Right lobe of liver (tissue), 6 donors: ENCODE measurements at regions not wholly inside any gene's neighbourhood (a gene's known extent, or its start where the extent isn't known, plus 50 kb on each side); places are given as distances from the start of the nearest gene placed in this dataset.

ENCODE experiments used
- ATAC-seq, 4 donors: fragments of 200-7000 bp; cut with Tn5 transposase; one replicate each; pipeline ENCODE4 v1.9.1; 2020; ENCODE audit warnings: mild to moderate bottlenecking in 4 of 4, moderate library complexity in 4 of 4
- DNase-seq, 3 donors: peaks; one replicate each; pipeline ENCODE4 v3.0.0-alpha.2; 2020
- H3K27ac ChIP-seq, 3 donors: fragments of 200-600 bp; one replicate each; pipeline ENCODE4 v1.8.0; 2022
- H3K27me3 ChIP-seq, 2 donors: fragments of 200-600 bp; one replicate each; pipeline ENCODE4 v1.8.0; 2022
- H3K36me3 ChIP-seq, 4 donors: fragments of 200-600 bp; sonication (generic) in 1 of 4; one replicate each; pipeline versions ENCODE4 v1.5.1 to v1.8.0; 2017 to 2022; ENCODE audit warnings: control low read depth in 1 of 4
- H3K4me1 ChIP-seq, 4 donors: fragments of 200-600 bp; sonication (generic) in 1 of 4; one replicate each; pipeline versions ENCODE4 v1.5.1 to v1.8.0; 2017 to 2022; ENCODE audit warnings: control low read depth in 1 of 4
- H3K4me3 ChIP-seq, 3 donors: fragments of 200-600 bp; one replicate each; pipeline ENCODE4 v1.8.0; 2022
- H3K9me3 ChIP-seq, 4 donors: fragments of 200-600 bp; sonication (generic) in 1 of 4; one replicate each; pipeline versions ENCODE4 v1.5.1 to v1.8.0; 2017 to 2022; ENCODE audit warnings: control low read depth in 1 of 4
- CTCF ChIP-seq, 4 donors: fragments of 200-600 bp in 3 of 4; fragments of 450-650 bp in 1 of 4; IDR thresholded peaks; one replicate each; pipeline versions ENCODE4 v1.5.1 to v1.8.0; 2016 to 2022; ENCODE audit warnings: antibody characterized with exemption in 4 of 4, mild to moderate bottlenecking in 2 of 4
- POLR2A ChIP-seq: fragments of 450-650 bp; IDR thresholded peaks from one replicate; pipeline ENCODE4 v1.6.1; 2017; ENCODE audit warnings: antibody characterized with exemption, mild to moderate bottlenecking
- WGBS: methylation state at CpG from one replicate; pipeline ENCODE4 v1.1.6; 2018; ENCODE audit warnings: low coverage, low lambda C conversion rate; ENCODE audit not compliant: insufficient coverage; ENCODE audit errors: missing lambda C conversion rate; 5-methylcytosine and 5-hydroxymethylcytosine counted together
- intact Hi-C, 2 donors: fragments of 100-400 bp; cut with DNase I; formaldehyde crosslinking; loops; one replicate each; pipeline versions ENCODE4 v1.11.2 to v1.14.1; 2022
- donor health status: DM: no; HTN: yes; CAD: no.
- donor health status: DM: no; HTN: no; CAD: no.
- donor health status: DM: no; HTN: no; CAD: no.
- donor health status: DM: no; HTN: yes; CAD: no.
- donor health status: DM: no; HTN: yes; CAD: no.

- WGBS = no CpG with 5 or more reads among the region's 38 CpGs
- no peak for ATAC-seq
- intact Hi-C loops = no loop called here
- H3K9me3 ChIP-seq = no peaks in the 10 kb centered on the region
- H3K27me3 ChIP-seq = no peaks in the 10 kb centered on the region
- DNase-seq = peak in 1 of 3 donors; percentile 37
- TF ChIP-seq CTCF (IDR thresholded peaks at IDR 0.05) (no peak), POLR2A (no peak)
- H3K4me1 ChIP-seq = no peaks in the 10 kb centered on the region
- H3K4me3 ChIP-seq = no peak overlapping the region
- H3K27ac ChIP-seq = no peak overlapping the region
- no peaks in the 10 kb centered on the region for H3K36me3 ChIP-seq
Observed at GRCh38 chr22:48713272-48714205, 1114.1 kb downstream of the BRD1 start.

- Histone ChIP-seq H3K27ac (no peak overlapping the region), H3K4me1 (no peaks in the 10 kb centered on the region), H3K4me3 (no peak overlapping the region), H3K36me3 (no peaks in the 10 kb centered on the region), H3K27me3 (no peaks in the 10 kb centered on the region), H3K9me3 (no peaks in the 10 kb centered on the region)
- WGBS = 93% methylated on average over 5 of the region's 16 CpGs
- DNase-seq (peak in 1 of 3 donors; percentile 42), ATAC-seq (no peak)
- no peak for TF ChIP-seq POLR2A
- TF ChIP-seq CTCF (IDR thresholded peaks at IDR 0.05) = no peak
- intact Hi-C loops = no loop called here
Observed at GRCh38 chr22:48712558-48713271, 1115.0 kb downstream of the BRD1 start.

GRCh38 chr22:48711669-48712068 is 1116.0 kb downstream of the BRD1 start:
- Histone ChIP-seq H3K36me3 (no peaks in the 10 kb centered on the region), H3K9me3 (no peaks in the 10 kb centered on the region), H3K4me3 (no peak overlapping the region), H3K27me3 (no peaks in the 10 kb centered on the region), H3K27ac (no peak overlapping the region), H3K4me1 (no peaks in the 10 kb centered on the region)
- intact Hi-C loops = no loop called here
- ATAC-seq = no peak
- TF ChIP-seq CTCF (IDR thresholded peaks at IDR 0.05) (no peak), POLR2A (no peak)
- WGBS = 100% methylated on average over 3 of the region's 22 CpGs
- DNase-seq = peak in 1 of 3 donors; percentile 38

- no peak overlapping the region for H3K4me3 ChIP-seq
- no peaks in the 10 kb centered on the region for H3K27me3 ChIP-seq
- H3K36me3 ChIP-seq = no peaks in the 10 kb centered on the region
- no peaks in the 10 kb centered on the region for H3K4me1 ChIP-seq
- TF ChIP-seq CTCF (IDR thresholded peaks at IDR 0.05) (no peak), POLR2A (no peak)
- DNase-seq (peak in 1 of 3 donors; percentile 14), ATAC-seq (no peak)
- intact Hi-C loops = no loop called here
- H3K27ac ChIP-seq = no peak overlapping the region
- no peaks in the 10 kb centered on the region for H3K9me3 ChIP-seq
- no CpG with 5 or more reads among the region's 11 CpGs for WGBS
Observed at GRCh38 chr22:48711031-48711431, 1116.6 kb downstream of the BRD1 start.
